Mesothelial cell of epicardium (in vitro differentiated cells): ENCODE measurements at regions not wholly inside any gene's neighbourhood (a gene's known extent, or its start where the extent isn't known, plus 50 kb on each side); places are given as distances from the start of the nearest gene placed in this dataset.

Experiments used
- DNase-seq, 2 experiments: peaks; one replicate each; pipeline ENCODE4 v3.0.0; 2021; ENCODE audit warnings: low spot score in 2 of 2; ENCODE audit not compliant: unreplicated experiment in 2 of 2
- H3K27ac Mint-ChIP-seq: 2 replicates; pipeline ENCODE4 v1.8.0; 2021; ENCODE audit warnings: mixed read lengths
- H3K27me3 Mint-ChIP-seq: 2 replicates; pipeline ENCODE4 v1.8.0; 2021; ENCODE audit warnings: low read depth, mixed read lengths
- H3K36me3 Mint-ChIP-seq: 2 replicates; pipeline ENCODE4 v1.8.0; 2021; ENCODE audit warnings: mixed read lengths
- H3K4me1 Mint-ChIP-seq: 2 replicates; pipeline ENCODE4 v1.8.0; 2021; ENCODE audit warnings: mixed read lengths
- H3K4me3 Mint-ChIP-seq: 2 replicates; pipeline ENCODE4 v1.8.0; 2021; ENCODE audit warnings: mild to moderate bottlenecking, moderate library complexity, mixed read lengths
- H3K9me3 Mint-ChIP-seq: 2 replicates; pipeline ENCODE4 v1.8.0; 2021; ENCODE audit warnings: mixed read lengths
- TF ChIP-seq, protein P1 (sequence below): fragments of 200-600 bp; sonication (generic); IDR thresholded peaks from one replicate; pipeline ENCODE4 v1.5.0; 2021; ENCODE audit warnings: antibody characterized with exemption; ENCODE audit not compliant: unreplicated experiment

- H3K4me3 Mint-ChIP-seq = no peak overlapping the region
- H3K4me1 Mint-ChIP-seq = peaks cover 25% of the 10 kb centered on the region
- no peak for DNase-seq
- H3K9me3 Mint-ChIP-seq = peaks cover 4% of the 10 kb centered on the region
- no peaks in the 10 kb centered on the region for H3K27me3 Mint-ChIP-seq
- no peak overlapping the region for H3K27ac Mint-ChIP-seq
- H3K36me3 Mint-ChIP-seq = no peaks in the 10 kb centered on the region
- TF ChIP-seq, protein P1, sequence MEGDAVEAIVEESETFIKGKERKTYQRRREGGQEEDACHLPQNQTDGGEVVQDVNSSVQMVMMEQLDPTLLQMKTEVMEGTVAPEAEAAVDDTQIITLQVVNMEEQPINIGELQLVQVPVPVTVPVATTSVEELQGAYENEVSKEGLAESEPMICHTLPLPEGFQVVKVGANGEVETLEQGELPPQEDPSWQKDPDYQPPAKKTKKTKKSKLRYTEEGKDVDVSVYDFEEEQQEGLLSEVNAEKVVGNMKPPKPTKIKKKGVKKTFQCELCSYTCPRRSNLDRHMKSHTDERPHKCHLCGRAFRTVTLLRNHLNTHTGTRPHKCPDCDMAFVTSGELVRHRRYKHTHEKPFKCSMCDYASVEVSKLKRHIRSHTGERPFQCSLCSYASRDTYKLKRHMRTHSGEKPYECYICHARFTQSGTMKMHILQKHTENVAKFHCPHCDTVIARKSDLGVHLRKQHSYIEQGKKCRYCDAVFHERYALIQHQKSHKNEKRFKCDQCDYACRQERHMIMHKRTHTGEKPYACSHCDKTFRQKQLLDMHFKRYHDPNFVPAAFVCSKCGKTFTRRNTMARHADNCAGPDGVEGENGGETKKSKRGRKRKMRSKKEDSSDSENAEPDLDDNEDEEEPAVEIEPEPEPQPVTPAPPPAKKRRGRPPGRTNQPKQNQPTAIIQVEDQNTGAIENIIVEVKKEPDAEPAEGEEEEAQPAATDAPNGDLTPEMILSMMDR = no peak
Observed at GRCh38 chr10:78947733-78948132, 121.0 kb upstream of the ZMIZ1 start.

DNA sequence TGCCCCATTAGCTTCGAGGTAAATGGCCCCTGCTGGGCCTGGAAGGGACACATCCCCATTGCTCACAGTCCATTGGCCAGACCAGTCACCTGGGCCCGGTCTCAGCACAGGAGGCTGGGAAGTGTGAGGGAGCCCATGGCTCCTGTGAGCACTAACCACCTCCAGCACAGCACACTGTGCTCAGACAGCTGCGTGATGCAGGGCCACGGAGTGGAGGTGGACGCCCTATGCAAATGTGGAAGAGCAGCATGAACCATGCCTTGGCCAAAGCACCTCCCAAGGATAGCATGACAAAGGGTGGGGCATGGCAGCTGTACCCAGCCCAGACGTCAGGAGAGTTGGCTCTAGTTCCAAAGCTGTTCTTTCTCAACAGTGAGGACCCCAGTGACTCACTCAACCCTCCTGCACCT is 120.1 kb upstream of the ZMIZ1 start:
- TF ChIP-seq, protein P1 = no peak
- no peak overlapping the region for H3K4me3 Mint-ChIP-seq
- H3K27ac Mint-ChIP-seq = no peak overlapping the region
- no peaks in the 10 kb centered on the region for H3K36me3 Mint-ChIP-seq
- H3K4me1 Mint-ChIP-seq = peaks cover 31% of the 10 kb centered on the region
- H3K27me3 Mint-ChIP-seq = no peaks in the 10 kb centered on the region
- no peak for DNase-seq
- H3K9me3 Mint-ChIP-seq = no peaks in the 10 kb centered on the region

DNA sequence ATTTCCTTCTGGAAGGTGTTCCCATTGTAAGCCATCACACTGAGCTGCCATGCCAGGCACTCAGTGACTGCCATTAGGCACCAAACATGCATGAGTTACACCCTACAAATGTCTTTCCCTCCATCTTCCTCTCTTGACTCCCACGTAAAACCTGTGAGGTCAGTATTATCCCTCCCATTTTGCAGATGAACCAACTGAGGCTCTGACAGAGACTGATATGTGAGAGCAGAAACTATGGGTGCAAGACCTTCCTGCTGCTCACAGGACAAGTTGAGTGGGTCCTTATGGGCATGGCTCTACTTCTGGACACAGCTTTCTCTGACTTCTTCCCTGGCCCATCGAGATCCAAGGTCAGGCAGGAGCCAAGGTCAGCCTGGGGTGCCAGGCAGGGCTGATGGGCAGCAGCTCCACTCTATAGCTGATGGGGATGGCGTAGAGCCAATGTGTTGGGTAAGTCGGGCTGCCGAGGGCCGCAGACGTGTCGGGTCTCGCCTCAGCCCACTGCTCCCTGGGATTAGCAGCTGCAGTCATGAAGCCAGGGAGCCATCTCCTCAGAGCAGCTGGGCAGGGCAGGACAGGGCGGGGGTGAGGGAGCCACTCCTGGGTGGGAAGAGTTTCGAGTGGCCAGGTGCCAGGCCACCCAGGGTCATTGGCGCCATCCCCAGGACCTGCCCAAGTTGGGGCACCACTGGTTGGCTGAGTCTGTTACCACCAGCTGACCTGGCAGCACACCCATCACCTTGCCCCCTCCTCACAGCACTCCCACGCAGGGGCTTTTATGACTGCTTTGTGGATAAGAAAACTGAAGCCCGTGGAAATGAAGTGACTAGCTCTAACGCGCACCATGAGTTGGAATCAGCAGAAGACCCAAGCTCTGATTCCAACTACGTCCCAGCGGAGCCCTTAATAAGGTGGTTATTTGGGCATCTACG is 117.8 kb upstream of the ZMIZ1 start:
- Mint-ChIP-seq H3K4me1 (peaks cover 11% of the 10 kb centered on the region), H3K4me3 (no peak overlapping the region), H3K27me3 (no peaks in the 10 kb centered on the region), H3K27ac (no peak overlapping the region), H3K36me3 (no peaks in the 10 kb centered on the region), H3K9me3 (no peaks in the 10 kb centered on the region)
- TF ChIP-seq, protein P1 = no peak
- DNase-seq = no peak

DNA sequence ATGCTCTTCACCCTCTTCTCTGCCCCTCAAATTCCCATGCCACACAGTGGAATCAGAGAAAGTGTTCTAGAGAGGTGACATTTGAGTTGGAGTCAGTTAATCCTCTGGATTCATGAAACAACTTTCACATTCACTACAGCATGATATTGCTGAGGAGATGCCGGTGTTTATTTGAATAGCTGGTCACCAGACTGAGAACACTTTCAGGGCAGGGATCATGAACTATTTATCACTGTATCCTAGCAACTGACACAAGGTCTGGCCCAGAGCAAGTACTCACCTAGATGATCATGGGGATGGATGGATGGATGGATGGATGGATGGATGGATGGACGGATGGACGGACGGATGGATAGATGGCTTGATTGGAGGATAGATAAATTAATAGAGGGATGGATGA is 116.7 kb upstream of the ZMIZ1 start:
- no peaks in the 10 kb centered on the region for H3K9me3 Mint-ChIP-seq
- TF ChIP-seq, protein P1 = no peak
- no peaks in the 10 kb centered on the region for H3K36me3 Mint-ChIP-seq
- DNase-seq = no peak
- no peak overlapping the region for H3K27ac Mint-ChIP-seq
- no peak overlapping the region for H3K4me3 Mint-ChIP-seq
- H3K27me3 Mint-ChIP-seq = no peaks in the 10 kb centered on the region
- peaks cover 7% of the 10 kb centered on the region for H3K4me1 Mint-ChIP-seq

DNA sequence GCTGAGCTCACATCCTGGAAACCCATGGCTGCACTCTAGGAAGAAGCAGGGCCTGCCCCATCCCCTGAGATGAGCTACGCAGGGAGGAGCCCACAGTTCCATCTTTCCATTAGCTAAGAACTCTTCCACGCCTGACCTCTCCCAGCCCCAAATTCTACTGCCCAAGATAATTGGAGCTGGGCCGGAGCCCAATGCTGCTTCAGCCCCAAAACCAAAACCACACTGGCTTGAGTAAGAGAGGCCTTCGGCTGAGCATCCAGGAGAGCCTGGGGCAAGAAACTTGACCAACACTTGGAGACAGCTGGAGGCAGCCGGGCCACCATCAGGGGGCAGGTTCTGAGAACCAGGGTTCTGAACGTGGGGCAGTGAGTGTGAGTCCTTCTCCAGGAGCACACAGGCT is 116.1 kb upstream of the ZMIZ1 start:
- DNase-seq = no peak
- no peaks in the 10 kb centered on the region for H3K9me3 Mint-ChIP-seq
- H3K27me3 Mint-ChIP-seq = no peaks in the 10 kb centered on the region

More for the DNA sequence above, 116.1 kb upstream of the ZMIZ1 start:
- Mint-ChIP-seq H3K27ac (no peak overlapping the region), H3K4me3 (no peak overlapping the region), H3K36me3 (no peaks in the 10 kb centered on the region), H3K4me1 (peaks cover 7% of the 10 kb centered on the region)
- TF ChIP-seq, protein P1 = no peak
